DMS153 treated with DMSO at 0.1 percent for 48 hours (cell line): ENCODE measurements at regions not wholly inside any gene's neighbourhood (a gene's known extent, or its start where the extent isn't known, plus 50 kb on each side); places are given as distances from the start of the nearest gene placed in this dataset.
A peak's percentile ranks its signal among the peaks of the same experiment; 100 is the strongest.

ENCODE experiments used
- DNase-seq: peaks from one replicate; lab custom pipeline; 2025; ENCODE audit not compliant: unreplicated experiment; lab: John Stamatoyannopoulos, UW

- no peak for DNase-seq
Observed at GRCh38 chr4:167652267-167652666, 418.0 kb upstream of the SPOCK3 start.

- DNase-seq: peak; percentile 5
Observed at GRCh38 chr4:167688660-167689142, 403.6 kb upstream of the ANXA10 start.

DNA sequence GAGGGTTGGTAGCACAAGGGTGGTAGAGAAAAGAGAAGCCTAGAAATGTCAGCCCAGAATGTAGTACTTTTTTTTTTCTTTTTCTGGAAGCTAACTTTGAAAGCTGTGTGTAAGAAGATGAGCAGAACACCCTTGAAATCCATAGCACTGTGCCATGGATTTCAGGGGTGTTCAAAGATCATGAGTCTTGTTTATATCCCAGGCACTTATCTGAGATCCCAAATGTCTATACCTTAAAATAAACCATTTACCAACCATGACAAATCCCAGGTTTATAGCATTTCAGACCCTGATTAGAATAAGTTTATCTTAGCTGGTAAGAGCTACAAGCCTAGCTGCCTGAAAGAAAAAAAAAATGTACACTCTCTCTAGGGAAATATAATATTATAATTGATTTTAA, 389.9 kb upstream of the ANXA10 start:
- no peak for DNase-seq

DNA sequence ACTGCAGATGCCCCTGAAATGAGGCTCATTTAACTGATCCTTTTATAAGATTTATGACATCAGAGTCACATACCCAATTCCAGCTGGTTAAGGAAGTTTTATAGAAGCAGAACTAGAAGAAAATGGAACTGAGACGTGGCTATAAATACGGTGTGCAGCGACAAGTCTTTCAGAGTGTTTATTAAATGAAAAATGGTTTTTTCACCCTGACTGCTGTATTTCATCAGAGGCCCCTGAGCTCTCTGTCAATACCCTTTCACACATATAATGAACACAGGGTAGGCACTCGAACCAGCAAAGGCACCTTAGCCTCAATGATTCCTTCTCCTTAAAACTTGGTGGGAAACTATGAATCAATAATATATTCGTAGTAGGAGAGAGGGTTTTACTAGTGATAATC, 380.8 kb upstream of the ANXA10 start:
- DNase-seq: no peak

- DNase-seq: no peak
Observed at GRCh38 chr4:167713756-167714155, 378.6 kb upstream of the ANXA10 start.

DNA sequence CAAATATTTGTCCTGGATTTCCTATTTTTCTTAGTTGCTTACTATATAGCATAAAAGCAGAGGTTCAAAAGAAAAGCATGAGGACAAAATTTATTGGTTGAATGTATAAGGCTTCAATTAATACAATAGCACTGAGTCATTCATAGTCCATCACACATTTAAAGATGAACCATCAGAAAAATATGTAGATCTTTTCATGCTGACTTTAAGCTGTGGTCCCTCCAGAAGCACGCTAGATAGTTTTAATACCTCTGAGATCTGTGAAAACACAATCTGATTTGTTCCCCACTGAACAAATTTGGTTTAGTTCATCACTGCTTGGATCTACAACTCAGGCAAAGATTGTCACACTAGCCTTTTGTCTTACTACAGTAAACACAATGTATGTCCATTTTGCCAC, 377.2 kb upstream of the ANXA10 start:
- DNase-seq: no peak

- DNase-seq: no peak
Observed at GRCh38 chr4:167717495-167717894, 374.8 kb upstream of the ANXA10 start.

GRCh38 chr4:167721617-167722486, 370.5 kb upstream of the ANXA10 start:
- DNase-seq: no peak

DNA sequence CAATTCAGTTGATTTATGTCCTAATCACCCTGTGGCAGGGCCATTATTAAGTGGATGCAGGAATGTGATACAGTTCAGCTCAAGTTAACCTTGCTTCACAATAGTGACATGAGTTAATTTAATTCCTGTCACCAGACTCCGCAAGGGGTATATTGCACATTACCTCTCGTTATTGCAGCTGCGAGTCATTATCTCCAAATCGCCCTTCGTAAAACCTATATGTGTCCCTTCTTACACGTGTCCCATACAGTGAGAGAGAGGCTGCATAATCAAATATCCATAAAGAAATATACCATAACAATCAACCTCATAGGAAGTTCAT, 369.9 kb upstream of the ANXA10 start:
- no peak for DNase-seq

GRCh38 chr4:167724941-167725340, 367.4 kb upstream of the ANXA10 start:
- DNase-seq: no peak

DNA sequence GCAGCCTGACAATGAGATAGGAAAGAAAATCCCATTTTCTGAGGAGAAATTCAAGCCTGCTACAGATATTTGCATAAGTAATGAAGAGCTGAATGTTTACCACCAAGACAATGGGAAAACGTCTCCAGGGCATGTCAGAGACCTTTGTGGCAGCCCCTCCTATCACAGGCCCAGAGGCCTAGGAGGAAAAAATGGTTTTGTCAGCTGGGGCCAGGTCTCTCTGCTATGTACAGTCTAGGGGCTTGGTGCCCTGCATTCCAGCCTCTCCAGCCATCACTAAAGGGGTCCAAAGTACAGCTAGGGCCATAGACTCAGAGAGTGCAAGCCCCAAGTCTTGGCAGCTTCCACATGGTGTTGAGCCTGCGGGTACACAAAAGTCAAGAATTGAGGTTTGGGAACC, 361.6 kb upstream of the ANXA10 start:
- no peak for DNase-seq

DNA sequence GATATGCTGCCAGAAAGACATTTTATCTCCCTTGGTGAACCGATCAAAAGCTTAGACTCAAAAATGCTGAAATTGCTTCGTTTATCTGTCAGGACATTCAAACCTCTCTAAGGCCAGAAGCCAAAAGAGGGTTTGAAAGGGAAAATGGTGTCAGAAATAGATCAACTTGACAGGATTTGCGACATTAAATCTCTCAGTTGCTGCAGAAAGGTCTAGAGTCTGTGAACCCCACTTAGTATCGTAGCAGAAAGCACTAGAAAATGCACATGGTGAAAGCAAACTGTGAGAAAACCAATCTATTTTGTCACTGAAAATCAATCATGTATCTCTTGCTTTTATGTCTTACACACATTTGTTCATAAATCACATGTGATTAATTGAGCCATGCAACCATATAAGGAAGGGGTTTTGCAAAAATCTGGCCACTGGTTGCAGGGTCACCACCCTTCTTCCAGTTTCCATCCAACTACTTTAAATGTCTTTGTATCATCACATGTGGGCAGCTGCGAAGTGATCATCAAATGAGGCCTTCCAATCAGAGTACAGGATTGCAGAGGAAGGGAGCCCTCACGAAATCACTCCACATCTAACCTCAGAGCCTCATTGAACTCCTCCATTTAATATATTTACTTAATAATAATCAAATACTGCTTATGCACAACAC, 347.2 kb upstream of the ANXA10 start:
- DNase-seq: no peak

DNA sequence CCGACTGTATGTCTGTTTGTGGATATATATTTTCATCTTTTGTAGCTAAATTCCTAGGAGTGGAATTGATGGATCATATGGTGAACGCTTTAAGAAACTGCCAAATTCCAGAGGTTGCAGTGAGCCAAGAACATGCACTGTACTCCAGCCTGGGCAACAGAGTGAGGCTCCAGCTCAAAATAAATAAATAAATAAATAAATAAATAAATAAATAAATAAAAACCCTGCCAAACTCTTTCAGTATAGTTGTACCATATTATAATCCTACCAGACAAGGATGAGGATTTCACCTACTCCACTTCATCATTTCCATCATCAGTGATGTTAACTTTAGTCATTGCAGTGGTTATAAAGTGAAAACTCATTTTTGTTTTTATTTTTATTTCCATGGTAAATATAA, 325.1 kb upstream of the ANXA10 start:
- no peak for DNase-seq

DNA sequence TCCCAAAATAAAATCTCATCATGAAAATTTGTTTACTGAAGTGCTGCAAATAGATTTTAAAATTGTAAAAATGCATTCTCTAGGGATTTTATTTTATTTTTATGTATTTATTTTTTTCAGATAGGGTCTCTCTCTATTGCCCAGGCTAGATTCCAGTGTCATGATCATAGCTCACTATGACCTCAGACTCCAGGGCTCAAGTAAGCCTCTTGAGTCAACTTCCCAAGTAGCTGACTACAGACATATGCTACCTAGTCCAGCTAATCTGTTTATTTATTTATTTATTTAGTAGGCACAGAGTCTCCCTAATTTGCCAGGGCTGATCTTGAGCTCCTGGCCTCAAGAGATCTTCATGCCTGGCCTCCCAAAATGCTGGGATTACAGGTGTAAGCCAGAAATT, 317.7 kb upstream of the ANXA10 start:
- no peak for DNase-seq

- no peak for DNase-seq
Observed at GRCh38 chr4:167775375-167775774, 317.0 kb upstream of the ANXA10 start.

DNA sequence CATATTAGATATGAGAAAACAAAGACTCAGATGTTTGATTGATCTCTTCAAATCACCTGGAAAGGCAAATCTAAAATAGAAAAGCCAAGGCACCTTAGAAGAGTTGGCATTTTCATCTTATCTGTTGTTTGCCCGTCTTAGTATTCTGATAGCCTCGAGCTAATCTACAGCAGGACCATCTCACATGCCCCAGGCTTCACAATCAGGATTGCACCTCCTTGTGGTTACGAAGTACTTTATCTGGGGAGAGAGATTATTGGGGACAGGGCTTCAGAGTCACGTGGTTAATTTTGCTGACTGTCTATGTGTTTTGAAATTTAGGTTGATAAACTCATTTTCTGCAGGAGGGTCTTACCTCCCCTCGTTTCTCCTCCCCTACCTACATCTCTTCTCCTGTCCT, 313.1 kb upstream of the ANXA10 start:
- DNase-seq: no peak

DNA sequence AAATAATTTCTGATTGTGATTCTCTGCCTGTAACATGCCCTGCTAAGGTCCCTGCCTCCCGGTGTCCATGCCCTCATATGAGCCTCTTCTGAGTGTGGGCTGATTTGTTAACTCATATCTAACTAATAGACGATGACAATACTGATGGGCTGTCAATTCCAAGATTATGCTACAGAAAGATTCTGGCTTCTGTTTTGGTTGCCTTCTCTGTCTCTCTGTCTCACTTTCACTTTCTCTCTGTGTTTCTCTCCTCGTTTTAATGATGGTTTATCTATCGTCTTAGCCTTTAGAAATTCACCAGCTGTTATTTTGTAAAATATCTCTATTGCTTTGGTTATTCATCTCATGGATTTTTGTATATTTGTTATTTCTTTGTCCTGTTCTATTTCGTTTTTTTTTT, 312.5 kb upstream of the ANXA10 start:
- DNase-seq: no peak

- no peak for DNase-seq
Observed at GRCh38 chr4:167784826-167785225, 307.5 kb upstream of the ANXA10 start.

- DNase-seq: no peak
Observed at GRCh38 chr4:167785523-167785922, 306.8 kb upstream of the ANXA10 start.

DNA sequence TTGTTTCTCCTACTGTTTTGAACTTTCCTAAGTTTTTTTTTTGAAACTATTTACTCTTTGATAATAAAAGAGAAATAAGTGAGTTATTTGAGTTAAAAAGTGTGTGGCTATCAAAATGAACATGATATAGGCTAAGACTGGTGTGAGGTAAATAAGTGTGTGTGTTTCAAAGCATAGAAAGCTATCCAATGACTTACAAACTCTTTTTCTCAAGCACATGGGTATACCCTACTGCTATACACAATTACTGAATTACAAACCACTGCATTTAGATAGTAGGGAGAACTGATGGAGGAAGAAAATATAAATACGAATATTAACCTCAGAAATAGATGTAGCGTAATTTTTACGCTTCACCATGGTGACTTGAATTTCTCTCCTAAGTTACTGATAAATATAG, 305.8 kb upstream of the ANXA10 start:
- no peak for DNase-seq

DNA sequence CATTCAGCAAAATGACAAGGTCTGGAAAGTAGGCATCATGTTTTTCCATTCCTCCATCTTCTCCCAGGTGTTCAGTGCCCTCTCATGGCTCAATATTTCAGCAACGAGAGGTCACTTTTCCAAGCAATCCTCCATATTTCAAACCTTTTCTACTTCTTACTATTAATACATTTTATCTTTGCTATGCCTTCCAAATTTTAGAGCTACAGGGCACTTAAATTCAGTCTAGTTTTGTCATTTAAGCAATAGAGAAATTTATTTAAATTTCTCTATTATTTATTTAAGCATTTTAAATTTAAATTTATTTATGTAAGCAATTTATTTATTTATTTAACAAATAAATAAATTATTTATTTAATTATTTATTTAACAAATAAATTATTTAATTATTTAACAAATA, 305.1 kb upstream of the ANXA10 start:
- DNase-seq: no peak

DNA sequence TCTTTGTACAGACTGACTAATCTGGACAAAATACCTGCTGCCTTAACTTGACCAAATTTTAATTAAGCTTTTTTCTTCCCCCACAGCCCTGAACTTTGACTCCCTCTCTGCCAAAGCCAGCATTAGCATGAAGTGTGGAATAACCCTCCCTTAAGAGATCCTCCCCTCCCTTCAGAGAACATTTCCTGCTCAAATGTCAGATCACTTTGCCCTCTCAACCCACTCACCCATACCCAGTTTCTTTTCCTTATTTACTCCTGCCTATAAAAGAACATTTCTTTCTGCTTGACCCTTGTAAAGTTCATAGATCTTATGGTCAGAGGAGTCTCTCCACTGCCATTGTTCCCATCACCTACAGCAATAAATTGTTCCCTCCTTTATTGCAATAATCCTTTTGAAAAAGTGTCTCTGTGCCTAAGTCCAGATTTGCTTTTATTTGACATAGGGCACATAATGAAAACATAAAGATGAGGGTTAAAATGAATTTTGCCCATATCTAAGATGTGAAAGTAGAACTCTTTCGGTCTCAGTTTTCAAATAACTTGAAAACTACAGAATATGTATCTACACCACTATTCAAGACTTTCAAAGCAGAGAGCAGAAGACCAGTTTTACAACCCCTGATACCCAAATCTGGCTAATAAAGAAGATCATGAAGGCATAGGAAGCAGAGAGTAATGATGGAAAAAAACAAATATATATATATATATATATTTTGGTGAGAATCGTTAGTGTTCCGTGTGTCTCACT, 289.7 kb upstream of the ANXA10 start:
- DNase-seq: no peak
